Tibial artery (tissue), 4 donors: ENCODE measurements at regions not wholly inside any gene's neighbourhood (a gene's known extent, or its start where the extent isn't known, plus 50 kb on each side); places are given as distances from the start of the nearest gene placed in this dataset.

Experiments
- DNase-seq, 2 donors: peaks; one replicate each; pipeline ENCODE4 v3.0.0-alpha.2; 2019
- H3K27ac ChIP-seq, 2 donors: fragments of 200-600 bp; sonication (generic) in 1 of 2; 1 replicate in 1 of 2; 2 replicates in 1 of 2; pipeline ENCODE4 v1.5.1; 2018 to 2019; ENCODE audit warnings: mild to moderate bottlenecking in 1 of 2
- H3K27me3 ChIP-seq, 2 donors: fragments of 200-600 bp; sonication (generic) in 1 of 2; one replicate each; pipeline versions ENCODE4 v1.5.1 to v1.6.0; 2016 to 2019
- H3K36me3 ChIP-seq, 3 donors: fragments of 200-600 bp; sonication (generic) in 2 of 3; one replicate each; pipeline ENCODE4 v1.5.1; 2016 to 2019; ENCODE audit warnings: mild to moderate bottlenecking in 2 of 3
- H3K4me1 ChIP-seq, 4 donors: fragments of 200-600 bp; sonication (generic) in 2 of 4; 1 replicate in 3 of 4; 2 replicates in 1 of 4; pipeline ENCODE4 v1.5.1; 2016 to 2019
- H3K4me3 ChIP-seq, 2 donors: fragments of 200-600 bp; sonication (generic) in 1 of 2; 1 replicate in 1 of 2; 2 replicates in 1 of 2; pipeline ENCODE4 v1.5.1; 2018 to 2019; ENCODE audit warnings: mild to moderate bottlenecking in 2 of 2
- H3K9me3 ChIP-seq, 3 donors: fragments of 200-600 bp; sonication (generic) in 1 of 3; one replicate each; pipeline ENCODE4 v1.5.1; 2016 to 2019
- CTCF ChIP-seq, 2 experiments: fragments of 200-600 bp in 1 of 2; fragments of 450-650 bp in 1 of 2; IDR thresholded peaks; one replicate each; pipeline ENCODE4 v1.5.1; 2017 to 2019; ENCODE audit warnings: antibody characterized with exemption in 2 of 2, mild to moderate bottlenecking in 1 of 2, moderate library complexity in 1 of 2
- intact Hi-C: fragments of 100-400 bp; cut with DNase I; formaldehyde crosslinking; loops from one replicate; pipeline ENCODE4 v1.15.0; 2023; ENCODE audit warnings: low total_unique reads

GRCh38 chr6:15770347-15771143 is 107.7 kb upstream of the DTNBP1 start:
- Histone ChIP-seq H3K36me3 (no peaks in the 10 kb centered on the region), H3K4me1 (peaks cover 0 to 3% (median 0%) of the 10 kb centered on the region in 4 donors), H3K9me3 (no peaks in the 10 kb centered on the region), H3K27ac (no peak overlapping the region), H3K4me3 (no peak overlapping the region), H3K27me3 (peaks cover 0 to 4% of the 10 kb centered on the region in 2 donors)
- intact Hi-C loops, result no loop called here
- no peak for TF ChIP-seq CTCF (IDR thresholded peaks at IDR 0.05)
- DNase-seq, result no peak

GRCh38 chr6:15769511-15770018 is 106.7 kb upstream of the DTNBP1 start:
- Histone ChIP-seq H3K27me3 (peaks cover 0 to 4% of the 10 kb centered on the region in 2 donors), H3K27ac (no peak overlapping the region), H3K4me3 (no peak overlapping the region), H3K36me3 (no peaks in the 10 kb centered on the region), H3K4me1 (no peaks in the 10 kb centered on the region), H3K9me3 (no peaks in the 10 kb centered on the region)
- intact Hi-C loops, result no loop called here
- no peak for DNase-seq
- no peak for TF ChIP-seq CTCF (IDR thresholded peaks at IDR 0.05)

GRCh38 chr6:15768999-15769398 is 106.2 kb upstream of the DTNBP1 start:
- no peaks in the 10 kb centered on the region for H3K9me3 ChIP-seq
- H3K27me3 ChIP-seq, result peaks cover 0 to 7% of the 10 kb centered on the region in 2 donors
- no peaks in the 10 kb centered on the region for H3K4me1 ChIP-seq
- H3K27ac ChIP-seq, result no peak overlapping the region
- no peak overlapping the region for H3K4me3 ChIP-seq
- intact Hi-C loops, result no loop called here
- no peak for TF ChIP-seq CTCF (IDR thresholded peaks at IDR 0.05)
- DNase-seq, result no peak
- no peaks in the 10 kb centered on the region for H3K36me3 ChIP-seq

- no peaks in the 10 kb centered on the region for H3K36me3 ChIP-seq
- H3K4me3 ChIP-seq, result no peak overlapping the region
- H3K4me1 ChIP-seq, result no peaks in the 10 kb centered on the region
- no peak for DNase-seq
- intact Hi-C loops, result no loop called here
- TF ChIP-seq CTCF (IDR thresholded peaks at IDR 0.05), result no peak
- H3K9me3 ChIP-seq, result no peaks in the 10 kb centered on the region
- H3K27me3 ChIP-seq, result peaks cover 0 to 7% of the 10 kb centered on the region in 2 donors
- H3K27ac ChIP-seq, result no peak overlapping the region
These were observed 101.0 kb upstream of the DTNBP1 start for GRCh38 chr6:15763837-15764236.

- no peak for DNase-seq
- Histone ChIP-seq H3K4me3 (no peak overlapping the region), H3K4me1 (no peaks in the 10 kb centered on the region), H3K27ac (no peak overlapping the region), H3K27me3 (peaks cover 0 to 7% of the 10 kb centered on the region in 2 donors), H3K36me3 (no peaks in the 10 kb centered on the region), H3K9me3 (no peaks in the 10 kb centered on the region)
- TF ChIP-seq CTCF (IDR thresholded peaks at IDR 0.05), result no peak
- intact Hi-C loops, result no loop called here
These were observed 100.5 kb upstream of the DTNBP1 start for GRCh38 chr6:15763364-15763763.
